ENCODE measurements at regions not wholly inside any gene's neighbourhood (a gene's known extent, or its start where the extent isn't known, plus 50 kb on each side); places are given as distances from the start of the nearest gene placed in this dataset.

GRCh38 chr16:66121466-66121865 lies 245.0 kb upstream of the CDH5 start:
- no peak for TF ChIP-seq SPI1 (IDR thresholded peaks at IDR 0.05; ENCODE audit: borderline replicate concordance, low read depth)
- no peak for TF ChIP-seq CTCF (IDR thresholded peaks at IDR 0.05; ENCODE audit: insufficient read depth, low read length)
- TF ChIP-seq REST (IDR thresholded peaks at IDR 0.05; ENCODE audit: insufficient replicate concordance, low read depth), result no peak
- TF ChIP-seq GABPA (IDR thresholded peaks at IDR 0.05; ENCODE audit: low read depth), result no peak
- TF ChIP-seq POLR2AphosphoS5 (IDR thresholded peaks at IDR 0.05; ENCODE audit: low read depth), result no peak
- no peak overlapping the region for H3K27ac ChIP-seq (replicated peaks)
- DNase-seq (ENCODE audit: low read depth in 1 of 2, low spot score in 1 of 2), result no peak
- H3K4me3 ChIP-seq (replicated peaks; ENCODE audit: insufficient read depth, low read length), result no peak overlapping the region
- H3K27me3 ChIP-seq (ENCODE audit: insufficient read depth, poor library complexity, severe bottlenecking), result peaks cover 4% of the 10 kb centered on the region

- peaks cover 4% of the 10 kb centered on the region for H3K27me3 ChIP-seq (ENCODE audit: insufficient read depth, poor library complexity, severe bottlenecking)
- TF ChIP-seq REST (IDR thresholded peaks at IDR 0.05; ENCODE audit: insufficient replicate concordance, low read depth), result no peak
- H3K4me3 ChIP-seq (replicated peaks; ENCODE audit: insufficient read depth, low read length), result no peak overlapping the region
- H3K27ac ChIP-seq (replicated peaks), result no peak overlapping the region
- DNase-seq (ENCODE audit: low read depth in 1 of 2, low spot score in 1 of 2), result no peak
Measured at GRCh38 chr16:66120656-66121055, 245.8 kb upstream of the CDH5 start.

DNA sequence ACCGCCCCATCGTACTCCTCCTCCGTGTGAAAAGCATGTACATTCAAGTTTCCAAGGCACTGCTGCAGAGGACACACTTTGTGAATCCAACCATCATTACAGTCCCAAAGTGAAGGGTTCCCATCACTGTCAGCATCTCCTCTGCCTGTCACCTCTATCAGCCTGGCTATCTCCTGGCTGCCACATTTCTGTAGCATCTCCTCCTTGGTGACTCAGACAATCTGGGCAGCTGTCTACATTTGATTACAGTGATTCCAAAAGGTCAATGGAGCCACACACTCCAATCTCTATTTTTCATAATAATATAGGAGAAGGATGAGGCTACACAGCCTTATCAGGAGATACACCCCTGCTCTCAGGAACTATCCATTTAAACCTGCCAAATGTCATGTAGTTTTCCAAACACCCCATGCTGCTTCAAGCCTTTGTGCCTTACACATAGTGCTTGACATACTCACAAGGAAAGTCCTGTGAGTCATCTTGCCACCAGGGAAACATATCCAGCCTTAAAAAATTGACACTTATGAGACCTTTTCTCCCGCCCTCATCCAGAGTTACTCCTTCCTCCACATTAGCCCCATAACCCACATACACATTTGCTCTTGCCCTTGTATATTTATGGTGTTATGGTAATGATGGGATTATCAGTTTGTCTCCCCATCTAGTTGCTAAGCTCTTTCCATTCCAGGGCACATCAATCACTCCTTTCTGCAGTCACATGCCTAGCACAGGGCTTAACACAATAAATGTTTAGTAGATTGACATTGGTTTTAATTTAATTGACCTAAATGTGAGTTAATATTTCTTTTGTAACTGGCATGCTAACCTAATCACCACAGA lies 250.1 kb upstream of the CDH5 start:
- Histone ChIP-seq H3K27ac (replicated peaks) (no peak overlapping the region), H3K4me3 (replicated peaks; ENCODE audit: insufficient read depth, low read length) (no peak overlapping the region), H3K27me3 (ENCODE audit: insufficient read depth, poor library complexity, severe bottlenecking) (peaks cover 5% of the 10 kb centered on the region)
- no peak for DNase-seq (ENCODE audit: low read depth in 1 of 2, low spot score in 1 of 2)
- TF ChIP-seq POLR2AphosphoS5 (IDR thresholded peaks at IDR 0.05; ENCODE audit: low read depth) (no peak), CTCF (IDR thresholded peaks at IDR 0.05; ENCODE audit: insufficient read depth, low read length) (no peak), GABPA (IDR thresholded peaks at IDR 0.05; ENCODE audit: low read depth) (no peak), REST (IDR thresholded peaks at IDR 0.05; ENCODE audit: insufficient replicate concordance, low read depth) (no peak), SPI1 (IDR thresholded peaks at IDR 0.05; ENCODE audit: borderline replicate concordance, low read depth) (no peak)
